HG03558 (cell line): ENCODE measurements at regions not wholly inside any gene's neighbourhood (a gene's known extent, or its start where the extent isn't known, plus 50 kb on each side); places are given as distances from the start of the nearest gene placed in this dataset.

Experiments used
- ATAC-seq: cut with Tn5 transposase; IDR thresholded peaks from one replicate; pipeline ENCODE4 v1.9.1; 2021; ENCODE audit warnings: moderate number of reproducible peaks; ENCODE audit not compliant: unreplicated experiment; ENCODE audit errors: extremely low read depth

DNA sequence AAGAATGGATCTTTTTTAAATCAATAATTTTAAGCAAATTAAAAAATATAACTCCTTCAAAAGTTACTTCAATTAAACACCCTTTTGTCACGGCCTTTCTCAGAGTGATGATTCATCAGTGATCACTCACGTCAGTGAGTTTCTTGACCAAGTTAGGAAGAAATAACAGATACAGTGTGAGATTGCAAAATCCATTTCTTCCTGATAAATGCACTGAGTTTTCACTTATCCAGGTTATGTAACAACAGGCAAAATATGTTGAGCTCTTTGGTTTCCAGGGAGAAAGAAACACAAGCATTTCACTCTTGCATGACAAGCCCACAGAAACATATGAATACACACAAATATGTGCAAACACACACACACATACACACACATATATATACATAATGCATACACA lies 195.9 kb upstream of the CYRIA start:
- ATAC-seq: no peak

DNA sequence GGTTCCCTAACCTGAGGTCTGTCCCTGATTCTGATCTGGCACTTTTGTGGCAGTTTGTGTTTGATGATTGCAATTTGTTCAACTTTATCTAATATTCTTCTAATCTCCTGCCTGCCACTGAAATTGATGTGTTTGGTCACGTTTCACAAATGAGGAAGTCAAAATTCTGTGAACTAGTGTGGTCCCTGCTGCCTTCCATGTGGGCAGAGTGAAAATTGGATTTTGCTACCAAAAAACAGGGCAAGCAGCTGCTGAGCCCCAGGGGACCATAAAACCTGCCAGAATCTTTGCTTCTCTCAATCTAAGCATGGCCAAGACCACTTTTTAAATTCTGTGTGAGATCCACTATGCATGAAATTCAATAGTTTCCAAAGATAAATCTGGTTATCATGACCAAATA lies 195.5 kb upstream of the CYRIA start:
- ATAC-seq: no peak

GRCh38 chr2:16860627-16861026 lies 195.0 kb upstream of the CYRIA start:
- ATAC-seq: no peak

DNA sequence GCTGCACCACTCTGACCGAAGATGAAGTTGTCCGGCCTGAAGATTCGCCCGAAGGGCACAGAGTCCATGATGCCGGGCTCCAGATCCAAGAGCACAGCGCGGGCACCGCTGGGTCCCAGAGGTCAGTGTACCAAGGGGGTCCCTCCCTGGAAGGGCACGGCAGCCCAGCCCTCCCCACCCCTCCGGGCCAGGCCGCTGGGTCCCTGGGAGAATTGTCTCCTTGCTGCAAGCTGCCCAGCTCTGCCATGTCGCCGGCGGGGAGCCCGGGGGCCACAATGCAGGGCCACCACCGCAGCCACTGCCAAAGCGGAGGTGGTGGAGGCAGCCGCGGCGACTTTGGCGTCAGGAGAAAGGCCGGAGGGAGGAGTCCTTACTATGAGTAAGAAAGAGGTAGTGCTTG lies 189.5 kb upstream of the CYRIA start:
- ATAC-seq: no peak

GRCh38 chr2:16853088-16853487 lies 187.5 kb upstream of the CYRIA start:
- ATAC-seq: no peak

- ATAC-seq: no peak
These were observed 187.0 kb upstream of the CYRIA start for GRCh38 chr2:16852651-16853050.

GRCh38 chr2:16851126-16851525 lies 185.5 kb upstream of the CYRIA start:
- no peak for ATAC-seq

DNA sequence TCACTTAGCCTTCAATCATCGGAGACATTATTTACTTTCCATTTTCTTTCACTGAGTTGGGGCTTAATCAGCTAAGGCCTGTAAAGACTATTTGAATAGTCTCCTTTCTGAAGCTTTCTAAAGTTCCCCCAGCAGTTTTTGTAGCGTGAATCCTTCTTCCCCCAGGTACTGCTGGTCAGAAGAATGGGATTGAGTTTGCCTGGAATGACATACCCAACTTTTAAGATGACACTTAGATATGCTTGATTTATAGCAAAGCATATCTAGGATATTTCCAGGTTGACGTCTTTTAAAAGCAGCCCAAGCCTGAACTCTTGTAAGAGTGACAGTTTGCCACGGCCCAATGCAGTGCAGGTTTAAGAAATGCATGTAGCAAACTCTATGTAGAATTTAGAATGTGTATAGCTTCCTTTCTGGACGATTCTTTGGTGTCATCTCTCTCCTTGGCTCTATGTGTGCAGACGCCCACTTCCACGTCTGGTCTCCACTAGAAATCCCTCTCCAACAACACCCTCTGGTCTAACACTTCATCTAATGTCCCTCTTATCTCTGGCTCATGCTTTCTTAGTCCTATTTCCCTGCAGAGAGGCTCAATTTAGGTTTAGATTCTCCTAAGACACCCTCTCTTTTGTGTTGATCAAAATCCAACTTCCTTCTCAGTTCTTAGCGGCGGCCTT lies 175.0 kb upstream of the CYRIA start:
- ATAC-seq: no peak

DNA sequence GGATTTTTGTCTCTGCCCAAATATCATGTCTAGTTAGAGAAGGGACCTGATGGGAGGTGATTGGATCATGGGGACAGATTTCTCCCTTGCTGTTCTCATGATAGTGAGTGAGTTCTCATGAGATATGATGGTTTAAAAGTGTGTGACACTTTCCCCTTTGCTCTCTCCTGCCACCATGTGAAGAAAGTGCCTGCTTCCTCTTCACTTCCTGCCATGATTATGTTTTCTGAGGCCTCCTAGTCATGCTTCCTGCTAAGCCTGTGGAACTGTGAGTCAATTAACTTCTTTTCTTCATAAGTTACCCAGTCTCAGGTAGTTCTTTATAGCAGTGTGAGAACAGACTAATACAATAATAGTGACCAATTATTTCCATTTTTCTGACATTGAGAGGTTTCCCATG lies 167.3 kb upstream of the CYRIA start:
- no peak for ATAC-seq

- ATAC-seq: no peak
These were observed 163.2 kb upstream of the CYRIA start for GRCh38 chr2:16828828-16829160.

GRCh38 chr2:16828044-16828827 lies 162.6 kb upstream of the CYRIA start:
- ATAC-seq: no peak

DNA sequence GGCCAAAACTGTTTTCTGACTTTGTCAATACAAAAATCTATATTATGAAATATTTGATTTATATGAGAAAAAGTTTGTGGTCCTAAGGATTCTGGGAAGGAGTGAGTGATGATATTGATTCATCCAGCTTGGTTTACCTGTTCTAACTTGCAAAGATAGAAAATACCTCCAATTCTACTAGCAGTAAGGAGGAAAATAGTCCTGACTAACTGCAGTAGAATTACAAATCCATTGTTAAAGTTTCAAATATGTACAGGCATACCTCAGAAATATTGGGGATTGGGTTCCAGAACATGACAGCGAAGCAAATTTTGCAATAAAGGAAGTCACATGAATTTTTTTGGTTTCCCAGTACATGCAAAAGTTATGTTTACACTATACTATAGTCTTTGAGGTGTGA lies 158.8 kb upstream of the CYRIA start:
- ATAC-seq: no peak

GRCh38 chr2:16821692-16822091 lies 156.1 kb upstream of the CYRIA start:
- ATAC-seq: no peak

DNA sequence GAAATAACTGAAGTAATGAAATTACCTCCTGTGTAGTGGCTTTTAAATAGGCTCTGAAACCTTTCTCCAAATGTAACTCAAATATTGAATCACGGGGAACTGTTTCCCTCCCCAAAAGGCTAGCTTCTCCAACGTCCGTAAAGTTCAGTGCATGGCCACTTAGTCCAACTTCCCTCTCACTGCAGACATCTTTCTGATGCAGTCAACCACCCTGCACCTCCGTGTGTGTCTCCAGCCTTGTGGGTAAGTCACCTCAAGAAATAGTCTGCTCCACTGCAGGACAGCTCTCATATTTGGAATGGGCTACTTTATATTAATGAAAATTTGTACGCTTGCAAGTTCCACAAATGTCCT lies 152.5 kb upstream of the CYRIA start:
- no peak for ATAC-seq

DNA sequence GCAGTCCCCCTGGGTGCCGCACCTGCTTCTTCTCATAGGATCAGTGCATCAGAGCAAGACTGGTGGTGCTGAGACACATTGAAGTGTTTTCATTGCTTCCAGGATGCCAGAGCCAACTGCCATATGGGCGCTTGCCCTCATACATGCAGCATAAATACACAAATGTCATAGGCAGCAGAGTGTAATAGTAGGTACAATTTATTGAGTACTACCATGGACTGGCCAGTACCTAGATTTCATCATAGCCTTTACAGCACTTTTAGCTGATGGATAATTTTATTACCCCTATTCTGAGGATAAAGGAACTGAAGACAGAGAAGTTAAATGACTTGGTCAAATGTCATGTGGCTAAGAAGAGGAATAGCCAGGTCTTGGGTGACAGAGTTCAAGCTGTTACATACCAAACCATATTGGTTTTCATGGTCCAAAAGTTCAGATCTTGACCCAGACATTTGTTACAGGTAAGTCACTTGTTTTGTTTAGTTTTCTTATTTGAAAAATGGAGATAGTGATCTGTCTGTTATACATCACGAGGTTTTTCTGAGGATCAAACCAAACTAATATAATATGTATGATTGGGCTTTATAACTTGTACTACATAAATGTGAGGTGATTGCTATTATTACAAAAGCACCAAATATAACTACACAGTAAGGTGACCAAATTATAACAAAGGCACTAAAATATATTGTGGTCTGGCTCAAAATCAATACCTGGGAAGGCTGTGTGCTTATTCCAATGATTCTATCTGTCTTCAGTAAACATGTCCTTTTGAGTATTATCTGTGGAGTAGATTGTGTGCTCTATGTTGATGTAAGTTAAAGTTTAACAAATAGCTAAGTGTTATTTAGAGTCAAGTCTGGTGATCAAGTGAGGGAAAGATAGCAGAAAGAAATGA lies 151.9 kb upstream of the CYRIA start:
- ATAC-seq: no peak

DNA sequence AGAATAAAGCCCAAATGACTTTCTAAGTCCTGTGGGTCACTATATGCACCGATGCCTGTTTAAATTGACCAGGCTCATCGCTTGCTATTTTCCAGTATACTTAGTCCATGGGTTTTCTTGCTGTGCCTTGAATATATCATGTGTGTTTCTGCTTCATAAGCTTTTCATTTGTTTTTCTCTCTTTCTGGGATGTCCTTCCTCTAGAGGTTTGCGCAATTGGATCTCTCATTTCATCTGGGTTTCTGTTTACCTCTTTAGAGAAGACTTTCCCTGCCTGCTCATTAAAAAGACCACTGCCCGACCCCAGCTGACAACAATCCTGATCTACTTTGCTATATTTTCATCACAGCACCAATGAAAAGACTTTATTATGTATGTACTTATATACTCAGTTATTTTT lies 150.9 kb upstream of the CYRIA start:
- ATAC-seq: no peak

GRCh38 chr2:16816016-16816415 lies 150.4 kb upstream of the CYRIA start:
- ATAC-seq: no peak

GRCh38 chr2:16813593-16813992 lies 148.0 kb upstream of the CYRIA start:
- no peak for ATAC-seq

- no peak for ATAC-seq
These were observed 132.8 kb upstream of the CYRIA start for GRCh38 chr2:16798472-16798871.

- ATAC-seq: no peak
These were observed 125.9 kb upstream of the CYRIA start for GRCh38 chr2:16791496-16791895.

- ATAC-seq: no peak
These were observed 119.5 kb upstream of the CYRIA start for GRCh38 chr2:16785149-16785548.
